ENCODE measurements at regions not wholly inside any gene's neighbourhood (a gene's known extent, or its start where the extent isn't known, plus 50 kb on each side); places are given as distances from the start of the nearest gene placed in this dataset.

DNA sequence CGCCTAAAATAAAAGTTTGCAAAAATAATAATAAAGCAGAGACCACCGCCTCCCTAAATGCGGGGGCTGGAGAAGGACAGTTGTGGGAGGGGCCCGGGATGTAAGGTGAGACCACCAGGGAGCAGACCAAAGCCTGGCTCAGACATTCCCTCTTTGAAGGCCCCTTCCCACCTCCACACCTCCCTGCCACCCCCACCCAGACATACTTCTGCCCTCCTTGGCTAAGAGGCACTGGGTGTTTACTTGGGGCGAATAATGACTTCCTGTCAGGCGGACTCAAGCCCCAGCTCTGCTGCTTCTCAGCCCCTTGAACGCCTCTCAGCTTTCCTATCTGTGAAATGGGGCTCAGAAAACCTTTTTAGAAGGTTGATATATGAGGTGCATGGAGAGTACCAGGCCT lies 58.8 kb upstream of the GGTA1 start:
- ChIA-PET POLR2A (ENCODE audit: low non-redundant PET) (no interaction called here), CTCF (no interaction called here)
- Histone ChIP-seq H3K4me1 (ENCODE audit: insufficient read depth, low read length, poor library complexity, severe bottlenecking) (peaks cover 12% of the 10 kb centered on the region), H3K27ac (ENCODE audit: low read depth, low read length, poor library complexity, severe bottlenecking) (no peak overlapping the region), H3K36me3 (ENCODE audit: insufficient read depth, low read length, poor library complexity, severe bottlenecking) (no peaks in the 10 kb centered on the region), H3K4me3 (ENCODE audit: low read depth, low read length, poor library complexity, severe bottlenecking) (no peak overlapping the region), H3K27me3 (replicated peaks; ENCODE audit: insufficient read depth, low read depth, low read length, poor library complexity) (no peaks in the 10 kb centered on the region), H3K9me3 (ENCODE audit: low read depth, low read length, poor library complexity, severe bottlenecking) (no peaks in the 10 kb centered on the region)
- BruUV-seq (replicated peaks) = no TSS peak
- TF ChIP-seq, protein P1, sequence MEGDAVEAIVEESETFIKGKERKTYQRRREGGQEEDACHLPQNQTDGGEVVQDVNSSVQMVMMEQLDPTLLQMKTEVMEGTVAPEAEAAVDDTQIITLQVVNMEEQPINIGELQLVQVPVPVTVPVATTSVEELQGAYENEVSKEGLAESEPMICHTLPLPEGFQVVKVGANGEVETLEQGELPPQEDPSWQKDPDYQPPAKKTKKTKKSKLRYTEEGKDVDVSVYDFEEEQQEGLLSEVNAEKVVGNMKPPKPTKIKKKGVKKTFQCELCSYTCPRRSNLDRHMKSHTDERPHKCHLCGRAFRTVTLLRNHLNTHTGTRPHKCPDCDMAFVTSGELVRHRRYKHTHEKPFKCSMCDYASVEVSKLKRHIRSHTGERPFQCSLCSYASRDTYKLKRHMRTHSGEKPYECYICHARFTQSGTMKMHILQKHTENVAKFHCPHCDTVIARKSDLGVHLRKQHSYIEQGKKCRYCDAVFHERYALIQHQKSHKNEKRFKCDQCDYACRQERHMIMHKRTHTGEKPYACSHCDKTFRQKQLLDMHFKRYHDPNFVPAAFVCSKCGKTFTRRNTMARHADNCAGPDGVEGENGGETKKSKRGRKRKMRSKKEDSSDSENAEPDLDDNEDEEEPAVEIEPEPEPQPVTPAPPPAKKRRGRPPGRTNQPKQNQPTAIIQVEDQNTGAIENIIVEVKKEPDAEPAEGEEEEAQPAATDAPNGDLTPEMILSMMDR (conservative IDR thresholded peaks at IDR 0.05; ENCODE audit: low read depth, low read length) = no peak
- no peak for TF ChIP-seq EZH2 (IDR thresholded peaks at IDR 0.05; ENCODE audit: borderline replicate concordance, low read depth, low read length, poor library complexity, severe bottlenecking)
- intact Hi-C loops (cut with micrococcal nuclease; ENCODE audit: unreplicated experiment) = no loop called here
- DNase-seq (ENCODE audit: low spot score) = no peak

GRCh38 chr9:121559183-121559582 lies 59.5 kb upstream of the GGTA1 start:
- no peak overlapping the region for H3K27ac ChIP-seq (ENCODE audit: low read depth, low read length, poor library complexity, severe bottlenecking)
- H3K27me3 ChIP-seq (replicated peaks; ENCODE audit: insufficient read depth, low read depth, low read length, poor library complexity) = no peaks in the 10 kb centered on the region
- H3K9me3 ChIP-seq (ENCODE audit: low read depth, low read length, poor library complexity, severe bottlenecking) = no peaks in the 10 kb centered on the region
- DNase-seq (ENCODE audit: low spot score) = no peak
- no TSS peak for BruUV-seq (replicated peaks)
- TF ChIP-seq, protein P1 (conservative IDR thresholded peaks at IDR 0.05; ENCODE audit: low read depth, low read length) = no peak
- no peak for TF ChIP-seq EZH2 (IDR thresholded peaks at IDR 0.05; ENCODE audit: borderline replicate concordance, low read depth, low read length, poor library complexity, severe bottlenecking)
- ChIA-PET POLR2A (ENCODE audit: low non-redundant PET) (no interaction called here), CTCF (no interaction called here)
- intact Hi-C loops (cut with micrococcal nuclease; ENCODE audit: unreplicated experiment) = no loop called here
- H3K36me3 ChIP-seq (ENCODE audit: insufficient read depth, low read length, poor library complexity, severe bottlenecking) = no peaks in the 10 kb centered on the region
- peaks cover 12% of the 10 kb centered on the region for H3K4me1 ChIP-seq (ENCODE audit: insufficient read depth, low read length, poor library complexity, severe bottlenecking)
- no peak overlapping the region for H3K4me3 ChIP-seq (ENCODE audit: low read depth, low read length, poor library complexity, severe bottlenecking)

DNA sequence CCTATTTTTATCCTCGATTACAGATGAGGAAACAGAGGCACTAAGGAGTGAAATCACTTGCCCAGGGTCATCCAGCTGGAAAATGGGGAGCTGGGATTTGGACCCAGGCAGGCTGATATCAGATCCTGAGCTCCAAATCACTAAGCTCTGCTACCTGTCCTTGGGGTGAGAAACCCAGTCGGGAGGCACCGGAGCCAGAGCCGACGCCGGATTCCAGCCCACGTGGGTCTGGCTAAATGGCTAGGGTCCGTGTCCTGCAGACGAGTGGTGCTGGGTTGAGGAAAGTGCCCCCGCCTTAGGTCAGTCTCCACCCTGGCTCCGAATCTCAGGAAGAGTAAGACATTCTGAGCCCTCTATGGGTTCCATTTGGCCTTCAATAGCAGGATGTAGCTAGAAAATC lies 61.3 kb upstream of the GGTA1 start:
- intact Hi-C loops (cut with micrococcal nuclease; ENCODE audit: unreplicated experiment) = no loop called here
- ChIA-PET POLR2A (ENCODE audit: low non-redundant PET) (interaction anchor here (0.6 kb wide), 1 partner anchor 58 kb away, joined by 3 read pairs; no protein-coding TSS in a partner anchor), CTCF (no interaction called here)
- BruUV-seq (replicated peaks) = no TSS peak
- Histone ChIP-seq H3K27ac (ENCODE audit: low read depth, low read length, poor library complexity, severe bottlenecking) (no peak overlapping the region), H3K4me3 (ENCODE audit: low read depth, low read length, poor library complexity, severe bottlenecking) (no peak overlapping the region), H3K4me1 (ENCODE audit: insufficient read depth, low read length, poor library complexity, severe bottlenecking) (peaks cover 12% of the 10 kb centered on the region), H3K36me3 (ENCODE audit: insufficient read depth, low read length, poor library complexity, severe bottlenecking) (no peaks in the 10 kb centered on the region), H3K9me3 (ENCODE audit: low read depth, low read length, poor library complexity, severe bottlenecking) (no peaks in the 10 kb centered on the region), H3K27me3 (replicated peaks; ENCODE audit: insufficient read depth, low read depth, low read length, poor library complexity) (no peaks in the 10 kb centered on the region)
- no peak for DNase-seq (ENCODE audit: low spot score)
- TF ChIP-seq, protein P1 (conservative IDR thresholded peaks at IDR 0.05; ENCODE audit: low read depth, low read length) = no peak
- TF ChIP-seq EZH2 (IDR thresholded peaks at IDR 0.05; ENCODE audit: borderline replicate concordance, low read depth, low read length, poor library complexity, severe bottlenecking) = no peak

Data from A673 (cell line).